ENCODE measurements at regions not wholly inside any gene's neighbourhood (a gene's known extent, or its start where the extent isn't known, plus 50 kb on each side); places are given as distances from the start of the nearest gene placed in this dataset.
A peak's percentile ranks its signal among the peaks of the same experiment; 100 is the strongest.

DNA sequence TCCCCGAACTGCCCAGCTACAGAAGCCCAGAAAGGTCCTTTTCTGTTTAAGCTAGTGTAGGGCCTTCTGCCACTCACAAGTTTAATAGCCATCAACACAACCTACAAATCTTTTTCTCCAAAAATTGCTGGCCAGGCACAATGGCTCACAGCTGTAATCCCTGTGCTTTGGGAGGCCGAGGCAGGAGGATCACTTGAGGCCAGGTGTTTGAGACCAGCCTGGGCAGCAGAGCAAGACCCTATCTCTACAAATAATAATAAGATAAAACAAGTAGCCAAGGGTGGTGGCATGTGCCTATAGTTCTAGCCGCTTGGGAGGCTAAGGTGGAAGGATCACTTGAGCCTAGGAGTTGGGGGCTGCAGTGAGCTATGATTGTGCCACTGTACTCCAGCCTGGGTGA lies 176.4 kb downstream of the HSD17B3 start:
- CTCF ChIA-PET (ENCODE audit: partially characterized antibody), result interaction anchor here (0.6 to 1.6 kb wide), 4 partner anchors 9 to 121 kb away, joined by 3 to 4 read pairs (median 3); no protein-coding TSS in a partner anchor

More for the DNA sequence above, 176.4 kb downstream of the HSD17B3 start:
- Histone ChIP-seq H3K27me3 (replicated peaks in 1 of 4; ENCODE audit: control insufficient read depth in 3 of 4, extremely low read depth in 1 of 4, insufficient read depth in 3 of 4, low read length in 3 of 4) (no peaks in the 10 kb centered on the region; a peak in 2 of 7 replicates), H4K20me1 (replicated peaks in 1 of 2; ENCODE audit: control insufficient read depth in 1 of 2, insufficient read depth in 2 of 2, low read length in 2 of 2) (no peaks in the 10 kb centered on the region), H3K4ac (replicated peaks; ENCODE audit: insufficient read length, low read depth, low read length) (no peak overlapping the region), H3K36me3 (ENCODE audit: control insufficient read depth in 2 of 4, insufficient read depth in 4 of 4, low read length in 3 of 4) (no peaks in the 10 kb centered on the region), H2BK5ac (ENCODE audit: low read depth, low read length) (no peak overlapping the region), H3K9ac (replicated peaks in 1 of 4; ENCODE audit: extremely low read depth in 1 of 4, low read depth in 3 of 4, low read length in 3 of 4) (no peak overlapping the region), H3K4me3 (ENCODE audit: extremely low read depth in 1 of 4, insufficient read depth in 2 of 4, low read depth in 3 of 4, low read length in 4 of 4) (no peak overlapping the region), H3K56ac (replicated peaks; ENCODE audit: insufficient read length, low read depth, low read length) (no peak overlapping the region), H3K79me1 (ENCODE audit: low read depth, low read length) (no peaks in the 10 kb centered on the region), H3K23ac (ENCODE audit: insufficient read length) (no peak overlapping the region), H2BK12ac (ENCODE audit: low read depth, low read length) (no peak overlapping the region), H4K5ac (ENCODE audit: insufficient read length, low read depth, low read length) (no peak overlapping the region), H2AK5ac (ENCODE audit: low read depth, low read length) (no peak overlapping the region), H3K23me2 (ENCODE audit: low read depth, low read length) (no peaks in the 10 kb centered on the region), H3K27ac (ENCODE audit: low read depth, low read length) (no peak overlapping the region), H2BK20ac (ENCODE audit: low read length) (no peak overlapping the region), H4K91ac (replicated peaks; ENCODE audit: insufficient read length, low read length) (no peak overlapping the region), H2BK15ac (ENCODE audit: low read length) (no peak overlapping the region), H3K4me1 (replicated peaks in 1 of 4; ENCODE audit: control insufficient read depth in 3 of 4, insufficient read depth in 4 of 4, low read length in 3 of 4) (peaks cover 10 to 21% (median 15%) of the 10 kb centered on the region in 4 experiments; a peak in 5 of 7 replicates), H3K4me2 (ENCODE audit: insufficient read depth in 1 of 2, low read depth in 2 of 2, low read length in 2 of 2) (no peak overlapping the region), H2BK120ac (replicated peaks; ENCODE audit: low read depth, low read length) (no peak overlapping the region), H3K18ac (ENCODE audit: extremely low read depth, low read length) (no peak overlapping the region), H3K14ac (ENCODE audit: insufficient read length) (no peak overlapping the region), H2AFZ (ENCODE audit: low read length) (no peak overlapping the region), H3K79me2 (ENCODE audit: control insufficient read depth in 1 of 2, insufficient read depth in 2 of 2, low read length in 2 of 2) (no peaks in the 10 kb centered on the region), H3K9me3 (ENCODE audit: insufficient read depth in 2 of 2, low read depth in 1 of 2, low read length in 1 of 2) (no peaks in the 10 kb centered on the region), H4K8ac (ENCODE audit: extremely low read depth, insufficient read depth, low read length) (no peak overlapping the region)
- no peak for FAIRE-seq
- POLR2A ChIA-PET (ENCODE audit: partially characterized antibody), result interaction anchor here (1.0 kb wide), 1 partner anchor 44 kb away, joined by 3 read pairs; no protein-coding TSS in a partner anchor
- DNase-seq (ENCODE audit: low read depth in 1 of 2, low spot score in 2 of 2), result no peak
- TF ChIP-seq RAD21 (IDR thresholded peaks at IDR 0.05 in 1 of 2, conservative IDR thresholded peaks at IDR 0.05 in 1 of 2; ENCODE audit: low read depth in 2 of 2, low read length in 2 of 2) (no peak), TEAD4 (IDR thresholded peaks at IDR 0.05; ENCODE audit: low read depth, low read length) (no peak), ATF2 (IDR thresholded peaks at IDR 0.05; ENCODE audit: low read length) (no peak), SIRT6 (IDR thresholded peaks at IDR 0.05; ENCODE audit: low read length) (no peak), TAF7 (optimal IDR thresholded peaks at IDR 0.05; ENCODE audit: borderline replicate concordance, low read depth, low read length) (no peak), KDM1A (IDR thresholded peaks at IDR 0.05; ENCODE audit: borderline replicate concordance, low read length) (0 out of 2 replicates have a peak, but pooled peaks have one; percentile 12)
- WGBS, 2 experiments (ENCODE audit: extremely low coverage in 1 of 2, insufficient coverage in 1 of 2, insufficient read length in 1 of 2, insufficient replicate concordance in 2 of 2, low coverage in 1 of 2, low lambda C conversion rate in 2 of 2, missing lambda C conversion rate in 1 of 2), result 63% methylated on average over 3 of the region's 3 CpGs; no CpG with 5 or more reads in 1 of the 2 experiments
